MG63 (cell line): ENCODE measurements at regions not wholly inside any gene's neighbourhood (a gene's known extent, or its start where the extent isn't known, plus 50 kb on each side); places are given as distances from the start of the nearest gene placed in this dataset.

Experiments used
- DNase-seq: peaks from one replicate; pipeline ENCODE4 v3.0.0-alpha.2; 2020
- H3K27me3 ChIP-seq: fragments of 250-450 bp; sonication (Bioruptor Pico); 2 replicates; pipeline ENCODE4 v1.5.1; 2020; ENCODE audit warnings: mild to moderate bottlenecking, moderate library complexity
- H3K36me3 ChIP-seq: fragments of 250-450 bp; sonication (Bioruptor Pico); 2 replicates; pipeline ENCODE4 v1.5.1; 2020; ENCODE audit warnings: mild to moderate bottlenecking, moderate library complexity
- H3K4me3 ChIP-seq: fragments of 250-450 bp; sonication (Bioruptor Pico); 2 replicates; pipeline ENCODE4 v1.5.1; 2020; ENCODE audit warnings: mild to moderate bottlenecking, moderate library complexity
- H3K9me3 ChIP-seq: fragments of 250-450 bp; sonication (Bioruptor Pico); 2 replicates; pipeline ENCODE4 v1.5.1; 2020; ENCODE audit warnings: mild to moderate bottlenecking, moderate library complexity

DNA sequence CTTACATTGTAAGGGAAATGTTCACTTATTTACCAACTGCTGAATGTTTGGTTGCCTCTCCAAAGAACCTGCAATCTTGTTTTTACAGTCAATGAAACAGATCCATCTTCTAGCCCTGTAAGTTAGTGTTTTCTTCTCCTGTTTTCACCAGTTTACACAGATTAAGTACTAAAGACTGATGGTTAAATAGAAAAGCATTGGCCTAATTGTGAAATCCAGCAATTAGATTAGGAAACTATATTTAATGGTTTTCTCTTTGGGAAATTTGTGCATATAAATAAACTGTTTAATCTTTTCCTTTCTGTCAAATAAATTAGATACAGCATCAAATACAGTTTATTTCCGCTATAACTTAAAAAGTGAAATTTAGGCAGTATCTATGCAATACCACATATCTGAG lies 247.9 kb upstream of the MEF2C start:
- no peaks in the 10 kb centered on the region for H3K27me3 ChIP-seq
- no peaks in the 10 kb centered on the region for H3K36me3 ChIP-seq
- no peaks in the 10 kb centered on the region for H3K9me3 ChIP-seq
- no peak for DNase-seq
- H3K4me3 ChIP-seq = no peak overlapping the region

DNA sequence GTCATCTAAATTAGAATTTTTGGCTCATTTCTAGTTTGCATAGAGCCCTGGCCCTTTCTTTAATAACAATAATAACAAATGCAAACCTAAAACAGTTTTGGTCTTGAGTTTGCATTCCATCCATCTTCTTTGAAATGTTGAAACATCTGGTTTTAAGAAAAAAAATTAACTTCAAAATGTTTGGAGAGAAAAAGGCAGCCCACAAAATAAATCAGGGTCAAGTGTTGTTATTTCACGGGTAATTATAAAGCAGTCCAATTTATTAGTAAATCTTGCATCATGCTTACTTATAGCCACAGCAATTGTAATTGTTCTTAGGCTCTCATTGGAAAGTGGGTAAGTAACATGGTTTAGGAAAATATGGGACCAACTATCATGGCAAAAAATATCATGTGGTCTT lies 247.0 kb upstream of the MEF2C start:
- Histone ChIP-seq H3K4me3 (no peak overlapping the region), H3K9me3 (no peaks in the 10 kb centered on the region), H3K27me3 (no peaks in the 10 kb centered on the region), H3K36me3 (no peaks in the 10 kb centered on the region)
- no peak for DNase-seq

DNA sequence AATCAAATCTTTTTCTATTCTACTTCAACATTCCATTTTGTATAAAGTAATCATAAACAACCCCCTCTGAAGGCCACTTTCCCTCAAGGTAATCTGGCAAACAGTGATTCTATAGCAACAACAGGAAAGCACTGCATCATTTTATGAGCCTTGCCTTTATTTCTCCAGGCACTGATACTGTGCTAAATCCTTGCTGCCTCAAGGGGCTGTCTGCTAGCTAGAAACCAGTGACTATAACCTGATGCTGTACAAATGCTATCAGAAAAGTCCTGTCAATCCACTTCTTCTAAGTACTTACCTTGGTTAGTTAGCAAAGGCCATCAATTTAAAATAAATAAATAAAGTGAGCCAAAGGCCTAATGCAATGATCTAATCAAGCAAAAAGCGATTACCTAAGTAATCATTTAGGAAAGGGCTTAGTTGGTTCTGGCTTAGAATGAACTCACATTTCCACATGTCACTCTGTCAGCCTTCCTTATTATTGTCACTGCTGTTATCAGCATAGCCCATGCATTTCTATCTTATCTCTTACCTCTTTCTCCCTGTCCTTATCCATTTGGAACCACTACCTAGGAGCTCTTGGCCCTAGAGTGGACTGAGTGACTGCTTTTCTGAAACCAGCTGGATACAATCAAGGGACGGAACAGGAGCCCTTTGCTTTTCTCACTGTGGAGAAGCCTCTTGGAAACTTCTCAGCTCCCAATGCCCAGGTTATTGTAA lies 246.1 kb upstream of the MEF2C start:
- Histone ChIP-seq H3K27me3 (no peaks in the 10 kb centered on the region), H3K36me3 (no peaks in the 10 kb centered on the region), H3K4me3 (no peak overlapping the region), H3K9me3 (no peaks in the 10 kb centered on the region)
- DNase-seq = no peak

DNA sequence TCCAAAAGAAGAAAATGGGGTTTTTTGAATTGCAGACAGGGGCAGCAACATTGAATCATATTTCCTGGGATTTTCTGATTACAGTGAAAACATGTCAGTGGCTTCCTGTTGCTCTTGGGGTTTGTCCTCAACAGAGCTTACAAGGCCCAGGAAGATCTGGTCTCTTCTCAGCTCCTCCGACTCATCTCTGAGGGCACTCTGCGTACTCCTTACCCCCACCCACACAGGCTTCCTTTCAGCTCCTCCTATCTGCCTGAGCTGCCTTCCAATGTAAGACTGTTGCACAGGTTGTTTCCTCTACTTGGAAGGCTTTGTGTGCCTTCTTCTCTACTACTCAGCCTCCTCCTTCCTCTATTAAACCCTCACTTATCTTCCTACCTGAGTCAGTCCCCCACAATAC lies 245.1 kb upstream of the MEF2C start:
- Histone ChIP-seq H3K36me3 (no peaks in the 10 kb centered on the region), H3K27me3 (no peaks in the 10 kb centered on the region)
- peak; percentile 30 for DNase-seq

DNA sequence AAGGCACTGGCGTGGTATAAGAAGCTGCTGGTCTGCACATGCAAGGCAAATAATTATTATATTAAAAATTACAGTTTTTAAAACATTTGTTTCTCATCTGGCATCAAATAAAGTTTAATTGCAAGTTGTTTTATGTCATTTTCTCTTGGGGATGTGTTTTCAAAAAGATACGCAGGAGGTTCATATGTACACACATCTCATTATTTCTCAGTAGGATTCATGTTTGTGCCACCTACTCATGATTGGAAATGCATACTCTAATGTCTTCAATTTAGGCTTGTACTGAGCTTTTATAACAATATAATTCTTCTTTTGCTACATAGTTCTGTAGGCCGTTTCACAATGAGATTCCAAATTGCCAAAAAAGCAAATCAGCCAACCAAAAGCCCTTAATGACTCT lies 244.2 kb upstream of the MEF2C start:
- Histone ChIP-seq H3K36me3 (no peaks in the 10 kb centered on the region), H3K27me3 (no peaks in the 10 kb centered on the region), H3K9me3 (no peaks in the 10 kb centered on the region), H3K4me3 (no peak overlapping the region)
- DNase-seq = no peak

More for the DNA sequence above, 245.1 kb upstream of the MEF2C start:
- H3K9me3 ChIP-seq = no peaks in the 10 kb centered on the region
- H3K4me3 ChIP-seq = no peak overlapping the region

DNA sequence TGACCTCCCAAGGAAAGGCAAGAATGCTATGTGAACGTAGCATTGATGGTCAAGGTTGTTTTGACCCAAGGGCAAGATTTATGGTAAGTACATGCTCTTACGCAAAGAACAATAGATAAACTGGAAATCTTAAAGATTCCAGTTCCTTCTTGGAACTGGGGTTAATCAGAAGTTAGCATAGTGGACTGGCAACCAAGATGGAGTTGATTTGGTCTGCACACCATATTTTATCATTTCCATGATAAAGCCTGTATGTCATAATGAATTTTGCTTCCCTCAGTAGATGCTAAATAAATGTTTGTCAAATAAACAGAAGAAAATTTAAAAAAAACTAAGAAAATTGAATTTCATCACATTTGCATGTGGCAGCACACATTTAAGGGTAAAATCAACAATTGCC lies 242.4 kb upstream of the MEF2C start:
- Histone ChIP-seq H3K27me3 (no peaks in the 10 kb centered on the region), H3K9me3 (no peaks in the 10 kb centered on the region), H3K4me3 (no peak overlapping the region), H3K36me3 (no peaks in the 10 kb centered on the region)
- no peak for DNase-seq

DNA sequence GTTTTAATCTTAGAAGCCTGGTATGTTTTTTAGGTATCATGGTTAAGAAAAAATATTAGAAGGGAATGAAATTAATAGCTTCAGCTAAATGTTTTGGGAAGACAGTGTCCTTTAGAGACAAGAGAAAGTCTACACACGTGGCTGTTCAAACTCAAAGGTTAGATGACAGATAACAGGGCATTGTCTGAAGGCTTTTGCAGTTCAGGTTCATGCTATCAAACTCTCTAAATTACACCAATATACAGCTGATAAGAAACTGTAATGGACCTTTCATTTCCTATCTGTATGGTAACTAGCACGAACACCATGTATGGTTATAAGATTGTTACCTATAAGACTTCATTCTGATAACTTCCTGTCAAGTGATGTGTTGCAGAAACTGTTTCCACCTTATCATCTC lies 240.6 kb upstream of the MEF2C start:
- Histone ChIP-seq H3K4me3 (no peak overlapping the region), H3K9me3 (no peaks in the 10 kb centered on the region), H3K36me3 (no peaks in the 10 kb centered on the region), H3K27me3 (no peaks in the 10 kb centered on the region)
- no peak for DNase-seq

DNA sequence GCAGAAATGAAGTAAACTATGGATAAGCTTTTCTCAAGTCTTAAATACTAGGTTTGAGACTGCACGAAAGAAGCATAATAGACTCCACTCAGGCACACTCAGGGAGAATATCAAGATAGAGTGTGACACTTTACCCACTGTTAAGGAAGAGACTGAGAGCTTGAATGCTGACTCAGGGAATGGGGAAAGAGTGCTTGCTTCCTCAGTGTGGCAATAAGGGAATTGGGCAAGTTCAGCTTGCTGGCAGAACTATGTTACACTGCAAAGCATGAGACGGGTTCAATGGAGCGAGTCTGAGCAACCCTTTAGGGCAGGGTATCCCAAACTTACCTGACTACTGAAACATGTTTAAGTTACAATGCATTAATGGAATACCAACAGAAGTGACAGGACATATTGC lies 237.7 kb upstream of the MEF2C start:
- H3K4me3 ChIP-seq = no peak overlapping the region
- no peaks in the 10 kb centered on the region for H3K36me3 ChIP-seq
- no peak for DNase-seq
- no peaks in the 10 kb centered on the region for H3K27me3 ChIP-seq
- H3K9me3 ChIP-seq = no peaks in the 10 kb centered on the region

DNA sequence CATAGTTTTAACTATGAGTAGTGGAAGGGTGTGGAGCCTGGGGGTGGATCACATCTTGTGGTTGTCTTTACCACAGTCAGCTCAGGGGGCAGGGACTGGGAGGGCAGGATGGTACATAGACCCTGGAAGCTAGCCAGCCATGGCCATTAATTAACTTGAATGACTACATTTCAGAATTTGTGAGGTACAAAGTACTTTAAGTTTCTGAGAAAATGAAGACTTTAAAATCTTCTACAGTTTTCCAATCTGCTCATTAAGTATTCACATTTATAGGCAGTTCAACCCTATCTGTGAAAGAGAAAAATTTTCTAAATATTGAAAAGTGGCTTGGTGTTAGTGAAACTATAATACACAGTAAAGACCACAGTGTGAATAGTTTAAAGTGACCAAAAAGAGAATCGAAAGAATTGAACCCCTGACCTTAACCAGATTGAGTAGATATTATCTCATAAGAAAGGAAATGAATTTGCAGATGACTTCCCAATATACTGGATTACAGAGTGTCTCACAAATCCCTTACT lies 234.2 kb upstream of the MEF2C start:
- Histone ChIP-seq H3K27me3 (no peaks in the 10 kb centered on the region), H3K4me3 (no peak overlapping the region), H3K36me3 (no peaks in the 10 kb centered on the region), H3K9me3 (no peaks in the 10 kb centered on the region)
- DNase-seq = no peak

DNA sequence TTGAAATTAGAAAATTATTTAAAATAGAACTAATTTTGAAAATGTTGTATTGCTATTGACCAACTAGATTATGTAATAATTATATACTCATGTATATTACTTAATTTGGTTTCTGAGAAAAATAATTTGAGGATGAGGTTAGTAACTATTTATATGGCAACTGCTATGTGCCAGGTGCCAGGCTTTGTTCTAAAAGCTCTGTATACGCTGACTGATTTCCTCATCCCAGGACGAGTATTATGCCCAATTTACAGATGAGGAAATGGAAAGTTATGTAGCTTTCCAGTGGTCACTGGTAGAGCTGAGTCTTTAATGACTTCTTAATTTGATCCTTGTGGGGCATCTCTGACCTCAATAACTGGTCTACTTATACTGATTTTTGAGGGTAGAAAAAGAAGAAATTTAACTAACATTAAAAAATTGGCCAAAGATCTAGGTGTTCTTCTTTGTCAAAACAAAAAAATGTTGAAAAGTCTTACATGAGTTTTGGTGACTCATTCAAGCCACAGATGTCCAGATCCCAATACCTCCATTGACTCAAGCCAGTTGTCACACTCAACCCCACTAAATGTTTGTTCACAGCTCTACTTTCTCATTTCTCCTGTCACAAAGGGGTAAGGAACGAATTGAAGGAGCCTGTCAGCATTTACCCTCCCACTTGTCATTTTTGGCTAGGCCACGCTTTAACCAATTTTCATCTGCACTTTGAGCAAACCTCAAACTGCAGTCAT lies 228.1 kb upstream of the MEF2C start:
- no peak for DNase-seq
- no peaks in the 10 kb centered on the region for H3K27me3 ChIP-seq
- no peak overlapping the region for H3K4me3 ChIP-seq

DNA sequence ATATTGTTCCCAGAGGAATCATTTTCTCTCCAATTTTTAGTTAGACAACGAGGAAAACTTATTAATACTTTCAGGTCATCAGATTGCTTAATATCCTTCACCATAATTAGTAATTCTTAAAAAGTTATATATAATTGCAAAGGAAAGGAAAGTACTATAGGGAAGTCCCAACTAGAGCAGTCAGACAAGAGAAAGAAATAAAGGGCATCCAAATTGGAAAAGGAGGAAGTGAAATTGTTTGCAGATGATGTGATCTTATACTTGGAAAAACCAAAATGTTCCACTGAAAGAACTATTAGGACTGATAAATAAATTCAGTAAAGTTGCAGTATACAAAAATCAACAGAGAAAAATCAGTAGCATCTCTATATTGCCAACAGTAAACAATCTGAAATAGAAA lies 223.5 kb upstream of the MEF2C start:
- no peak overlapping the region for H3K4me3 ChIP-seq
- H3K36me3 ChIP-seq = no peaks in the 10 kb centered on the region
- no peak for DNase-seq
- H3K9me3 ChIP-seq = no peaks in the 10 kb centered on the region
- no peaks in the 10 kb centered on the region for H3K27me3 ChIP-seq

More for the DNA sequence above, 228.1 kb upstream of the MEF2C start:
- H3K9me3 ChIP-seq = no peaks in the 10 kb centered on the region
- H3K36me3 ChIP-seq = no peaks in the 10 kb centered on the region

DNA sequence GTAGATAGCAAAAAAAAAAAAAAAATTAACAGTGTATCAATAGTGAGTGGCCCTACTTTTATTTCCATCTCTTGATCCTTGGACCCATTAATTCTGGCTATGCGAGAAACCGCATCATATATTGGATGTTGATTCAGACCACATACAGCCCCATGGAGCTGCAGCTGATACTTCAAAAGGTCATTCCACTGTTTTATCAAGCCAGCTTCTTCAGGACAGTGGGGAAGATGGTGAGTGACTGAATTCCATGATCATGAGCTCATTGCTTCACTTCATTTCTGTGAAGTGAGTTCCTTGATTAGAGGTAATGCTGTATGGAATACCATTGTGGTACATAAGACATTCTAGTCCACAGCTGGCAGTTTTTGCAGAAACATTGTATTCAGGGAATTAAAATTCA lies 222.9 kb upstream of the MEF2C start:
- Histone ChIP-seq H3K27me3 (no peaks in the 10 kb centered on the region), H3K9me3 (no peaks in the 10 kb centered on the region), H3K4me3 (no peak overlapping the region), H3K36me3 (no peaks in the 10 kb centered on the region)
- DNase-seq = no peak

DNA sequence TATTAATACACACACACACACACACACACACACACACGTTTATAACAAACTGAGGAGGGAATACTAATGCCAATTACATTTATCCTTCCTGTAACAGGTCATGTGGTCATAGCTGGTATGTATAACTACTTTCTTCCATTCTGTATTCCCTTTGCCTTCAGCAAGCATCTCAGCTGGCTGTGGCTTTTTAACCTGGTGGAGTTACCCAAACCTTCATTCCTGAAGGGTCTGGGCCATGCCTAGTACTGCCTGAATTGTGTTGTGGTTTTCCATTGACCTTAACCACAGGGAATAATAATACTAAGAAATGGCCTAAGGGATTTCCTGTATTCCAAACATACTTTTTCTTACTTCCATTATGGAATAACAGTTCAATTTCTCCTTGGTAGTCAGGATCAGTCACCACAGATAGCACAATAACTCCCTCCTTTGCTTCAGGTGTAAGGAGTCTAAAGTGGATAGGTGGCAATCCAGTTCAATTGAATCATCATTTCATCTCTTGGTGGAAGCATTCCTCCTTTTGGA lies 222.2 kb upstream of the MEF2C start:
- DNase-seq = no peak
- Histone ChIP-seq H3K36me3 (no peaks in the 10 kb centered on the region), H3K9me3 (no peaks in the 10 kb centered on the region), H3K4me3 (no peak overlapping the region), H3K27me3 (no peaks in the 10 kb centered on the region)

DNA sequence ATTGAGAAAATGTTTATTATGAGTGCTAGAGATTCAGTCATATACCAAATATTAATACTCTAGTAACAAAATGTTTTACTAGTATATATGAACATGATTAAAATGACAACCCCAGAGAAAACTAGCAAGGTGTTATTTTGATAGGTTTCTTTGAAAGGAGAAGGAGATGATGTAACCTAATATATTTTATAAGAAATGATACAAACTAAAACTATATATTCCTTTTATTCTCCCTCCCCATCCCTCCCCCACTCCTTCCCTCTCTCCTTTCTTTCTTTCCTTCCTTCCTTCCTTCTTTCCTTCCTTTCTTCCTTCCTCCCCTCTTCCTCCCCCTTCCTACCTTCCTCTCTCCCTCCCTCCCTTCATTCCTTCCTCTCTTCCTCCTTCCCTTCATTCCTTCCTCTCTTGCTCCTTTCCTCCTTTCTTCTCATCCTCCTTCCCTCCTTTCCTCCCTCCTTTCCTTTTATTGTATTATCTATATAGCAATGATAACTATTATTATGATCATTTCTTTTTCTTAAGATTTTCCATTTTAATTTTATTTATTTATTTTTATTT lies 215.3 kb upstream of the MEF2C start:
- no peak for DNase-seq
- H3K27me3 ChIP-seq = no peaks in the 10 kb centered on the region
- H3K9me3 ChIP-seq = no peaks in the 10 kb centered on the region
- H3K36me3 ChIP-seq = no peaks in the 10 kb centered on the region
- H3K4me3 ChIP-seq = no peak overlapping the region

DNA sequence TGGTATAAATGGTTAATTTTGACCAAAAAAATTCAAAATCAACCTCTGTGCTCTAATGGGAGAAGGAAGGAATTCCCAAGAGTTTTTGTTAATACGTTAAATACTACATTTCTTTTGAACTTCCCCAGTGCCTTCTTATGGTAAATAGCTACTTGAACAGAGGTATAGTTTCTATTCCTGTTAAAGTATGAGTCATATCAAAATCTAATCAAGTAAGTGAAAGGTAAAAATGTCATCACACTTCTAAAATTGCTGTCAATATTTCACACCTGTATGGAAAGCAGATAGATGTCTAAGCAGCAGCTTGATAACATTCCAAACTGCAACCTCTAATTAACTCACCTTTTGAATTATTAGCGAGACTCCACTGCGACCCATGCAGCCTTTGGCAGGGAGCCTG lies 214.1 kb upstream of the MEF2C start:
- Histone ChIP-seq H3K36me3 (no peaks in the 10 kb centered on the region), H3K9me3 (no peaks in the 10 kb centered on the region), H3K27me3 (no peaks in the 10 kb centered on the region), H3K4me3 (no peak overlapping the region)
- DNase-seq = no peak

DNA sequence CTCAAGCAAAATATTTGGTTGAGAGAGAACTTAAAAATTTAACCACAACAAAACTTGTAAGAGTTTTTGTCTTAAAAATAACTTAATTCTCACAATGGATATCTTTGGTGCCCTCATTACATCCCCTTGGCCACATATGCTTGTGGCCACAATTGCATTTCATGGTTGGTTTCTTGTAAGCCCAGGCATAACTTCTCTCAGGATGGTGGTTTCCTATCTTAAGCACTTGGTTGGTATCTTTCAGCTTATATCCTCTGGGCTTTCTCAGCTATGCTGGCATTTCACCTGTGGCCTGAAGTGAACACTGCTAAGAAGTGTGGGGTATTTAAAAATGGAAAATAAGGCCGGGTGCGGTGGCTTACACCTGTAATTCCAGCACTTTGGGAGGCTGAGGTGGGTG lies 212.4 kb upstream of the MEF2C start:
- no peaks in the 10 kb centered on the region for H3K27me3 ChIP-seq
- H3K36me3 ChIP-seq = no peaks in the 10 kb centered on the region
- DNase-seq = no peak
- no peak overlapping the region for H3K4me3 ChIP-seq
- no peaks in the 10 kb centered on the region for H3K9me3 ChIP-seq

DNA sequence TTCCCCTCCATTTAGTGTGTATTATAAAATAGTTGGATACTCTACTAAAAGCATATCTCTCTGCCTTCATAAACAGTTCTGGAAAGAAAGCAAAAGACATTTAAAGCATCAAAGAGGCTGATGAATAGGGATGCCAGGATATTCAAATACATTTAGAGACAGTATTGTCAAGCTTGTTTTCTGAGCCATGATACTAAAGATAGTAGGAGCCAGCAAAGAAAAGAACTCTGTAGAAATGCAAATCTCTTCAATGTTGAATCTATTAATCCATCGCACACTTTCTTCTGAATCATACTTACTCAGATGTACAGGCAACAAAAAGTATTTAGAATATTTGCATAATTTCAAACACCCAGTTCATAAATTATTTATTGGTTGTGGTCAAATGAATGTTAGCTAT lies 207.1 kb upstream of the MEF2C start:
- H3K4me3 ChIP-seq = no peak overlapping the region
- no peaks in the 10 kb centered on the region for H3K9me3 ChIP-seq
- H3K27me3 ChIP-seq = no peaks in the 10 kb centered on the region
- no peak for DNase-seq
- H3K36me3 ChIP-seq = no peaks in the 10 kb centered on the region
